SK-N-SH treated with all-trans-retinoic acid at 6 μM for 48 hours (cell line): ENCODE measurements at regions not wholly inside any gene's neighbourhood (a gene's known extent, or its start where the extent isn't known, plus 50 kb on each side); places are given as distances from the start of the nearest gene placed in this dataset.

Source experiments
- CSRNP3 ChIP-seq: fragments of 250-450 bp; sonication (Bioruptor Pico); IDR thresholded peaks from 2 replicates; pipeline ENCODE4 v1.5.1; 2021; ENCODE audit warnings: mild to moderate bottlenecking, moderate library complexity
- ISL1 ChIP-seq: fragments of 250-450 bp; sonication (Bioruptor Pico); IDR thresholded peaks from 2 replicates; pipeline ENCODE4 v2.1.2; 2022; ENCODE audit warnings: mild to moderate bottlenecking, moderate library complexity
- PATZ1 ChIP-seq: fragments of 250-450 bp; sonication (Bioruptor Pico); IDR thresholded peaks from 2 replicates; pipeline ENCODE4 v1.8.0; 2020; ENCODE audit warnings: mild to moderate bottlenecking, moderate library complexity, borderline replicate concordance
- SNAI2 ChIP-seq: fragments of 250-450 bp; sonication (Bioruptor Pico); IDR thresholded peaks from 2 replicates; pipeline ENCODE4 v1.5.0; 2020; ENCODE audit warnings: mild to moderate bottlenecking, moderate library complexity
- ZNF70 ChIP-seq: fragments of 450-650 bp; formaldehyde crosslinking; IDR thresholded peaks from 2 replicates; pipeline ENCODE4 v1.5.0; 2020; ENCODE audit warnings: mild to moderate bottlenecking, moderate library complexity

DNA sequence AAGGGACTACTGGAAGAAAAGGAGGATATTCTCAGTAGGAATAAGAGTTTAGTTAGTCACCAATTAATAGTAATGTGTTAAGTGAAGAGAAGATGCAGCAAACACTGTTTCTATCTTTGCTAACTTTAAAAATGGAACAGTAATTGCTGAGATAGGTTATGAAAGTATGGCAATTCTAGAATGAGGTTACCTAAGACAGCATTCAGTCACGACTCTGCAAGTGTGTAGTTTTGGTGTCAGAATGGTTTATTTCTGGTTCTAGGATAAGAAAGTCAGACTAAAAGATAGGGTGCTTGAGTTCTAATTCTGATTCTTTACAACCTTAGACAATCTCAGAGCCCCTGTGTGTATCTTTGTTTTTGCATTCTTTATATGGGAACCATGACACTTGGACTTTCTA, 138.1 kb downstream of the POU4F1 start:
- no peak for TF ChIP-seq ZNF70 (CRISPR knock-in tag)
- TF ChIP-seq SNAI2 (CRISPR knock-in tag), result no peak
- no peak for TF ChIP-seq PATZ1
- TF ChIP-seq CSRNP3 (CRISPR knock-in tag), result no peak
- no peak for TF ChIP-seq ISL1
